Left renal cortex interstitium (tissue), 4 donors: ENCODE measurements at regions not wholly inside any gene's neighbourhood (a gene's known extent, or its start where the extent isn't known, plus 50 kb on each side); places are given as distances from the start of the nearest gene placed in this dataset.

Source experiments
- DNase-seq, 4 donors: peaks; one replicate each; pipeline ENCODE4 v3.0.0-alpha.2; 2013; ENCODE audit warnings: low read depth in 4 of 4, low spot score in 2 of 4, missing footprints in 1 of 4

GRCh38 chr16:82504836-82505235 is 121.9 kb upstream of the CDH13 start:
- DNase-seq = peak; percentile 32 to 60 (median 42)

GRCh38 chr16:82499302-82499701 is 127.5 kb upstream of the CDH13 start:
- DNase-seq = no peak

GRCh38 chr16:82497139-82497538 is 129.6 kb upstream of the CDH13 start:
- no peak for DNase-seq

- no peak for DNase-seq
These were observed 138.3 kb upstream of the CDH13 start for GRCh38 chr16:82488460-82488859.

GRCh38 chr16:82481455-82481854 is 145.3 kb upstream of the CDH13 start:
- DNase-seq = no peak

GRCh38 chr16:82476786-82477185 is 150.0 kb upstream of the CDH13 start:
- no peak for DNase-seq

GRCh38 chr16:82470620-82471152 is 156.1 kb upstream of the CDH13 start:
- peak in 1 of 4 donors; percentile 38 for DNase-seq

- no peak for DNase-seq
These were observed 156.8 kb upstream of the CDH13 start for GRCh38 chr16:82470016-82470415.

GRCh38 chr16:82464187-82464586 is 162.6 kb upstream of the CDH13 start:
- no peak for DNase-seq

- DNase-seq = no peak
These were observed 166.0 kb upstream of the CDH13 start for GRCh38 chr16:82460766-82461165.

GRCh38 chr16:82459580-82460256 is 167.1 kb upstream of the CDH13 start:
- no peak for DNase-seq

- DNase-seq = no peak
These were observed 170.1 kb upstream of the CDH13 start for GRCh38 chr16:82456683-82457082.

- DNase-seq = no peak
These were observed 172.2 kb upstream of the CDH13 start for GRCh38 chr16:82454566-82454965.

GRCh38 chr16:82454152-82454551 is 172.6 kb upstream of the CDH13 start:
- DNase-seq = no peak

- no peak for DNase-seq
These were observed 174.6 kb upstream of the CDH13 start for GRCh38 chr16:82452004-82452756.

- no peak for DNase-seq
These were observed 175.3 kb upstream of the CDH13 start for GRCh38 chr16:82451449-82451848.

GRCh38 chr16:82440336-82440735 is 186.4 kb upstream of the CDH13 start:
- DNase-seq = no peak

- DNase-seq = no peak
These were observed 187.0 kb upstream of the CDH13 start for GRCh38 chr16:82439678-82440293.

- no peak for DNase-seq
These were observed 193.7 kb upstream of the CDH13 start for GRCh38 chr16:82433042-82433441.

- DNase-seq = no peak
These were observed 194.5 kb upstream of the CDH13 start for GRCh38 chr16:82432261-82432660.

GRCh38 chr16:82425661-82426060 is 201.1 kb upstream of the CDH13 start:
- DNase-seq = no peak

- no peak for DNase-seq
These were observed 204.9 kb upstream of the CDH13 start for GRCh38 chr16:82421851-82422250.
